ENCODE measurements at regions not wholly inside any gene's neighbourhood (a gene's known extent, or its start where the extent isn't known, plus 50 kb on each side); places are given as distances from the start of the nearest gene placed in this dataset.

DNA sequence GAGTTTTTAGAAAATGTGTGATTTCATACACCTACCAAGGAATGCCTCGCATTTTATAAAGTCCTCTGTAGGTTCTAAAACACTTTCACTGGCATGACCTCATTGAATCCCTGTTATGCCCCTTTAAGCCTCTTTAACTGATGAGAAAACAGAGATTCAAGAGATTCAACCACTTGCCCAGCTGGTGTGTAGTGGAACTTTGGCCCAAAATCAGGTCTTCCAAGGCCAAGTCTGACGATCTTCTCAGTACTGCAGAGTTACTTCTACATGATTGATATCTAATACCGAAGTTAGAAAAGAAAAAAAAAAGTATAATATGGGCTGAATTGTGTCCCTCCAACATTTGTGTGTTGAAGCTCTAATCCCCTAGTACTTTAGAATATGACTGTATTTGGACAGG lies 202.0 kb downstream of the WDR11 start:
- no peak overlapping the region for H3K4me3 Mint-ChIP-seq
- no peaks in the 10 kb centered on the region for H3K9me3 ChIP-seq (ENCODE audit: control insufficient read depth, low read length, poor library complexity, severe bottlenecking)
- no peaks in the 10 kb centered on the region for H3K4me1 Mint-ChIP-seq
- peaks cover 19% of the 10 kb centered on the region for H3K27me3 Mint-ChIP-seq
- no peak for ATAC-seq
- no peak overlapping the region for H3K27ac Mint-ChIP-seq
- H3K36me3 Mint-ChIP-seq (ENCODE audit: low read depth), result peaks cover 3% of the 10 kb centered on the region
- DNase-seq, result no peak

DNA sequence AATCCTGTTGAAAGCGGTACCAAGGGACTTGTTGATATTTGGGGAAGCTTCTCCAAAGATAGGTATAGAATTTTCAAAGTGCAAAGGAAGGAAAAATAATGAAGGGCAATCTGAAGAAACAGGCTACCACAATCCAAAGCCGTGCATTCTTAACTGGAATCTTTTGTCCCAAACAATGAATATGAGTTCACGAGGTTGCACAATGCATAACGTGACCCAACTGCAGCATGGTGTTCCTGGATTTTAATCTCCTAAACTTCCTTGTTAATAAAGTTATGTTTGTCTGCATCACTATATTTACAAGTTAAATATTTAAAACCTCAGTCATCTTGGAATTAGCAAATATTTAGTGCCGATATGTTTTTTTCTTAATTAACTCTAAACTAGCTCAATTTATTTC lies 203.7 kb downstream of the WDR11 start:
- H3K4me3 Mint-ChIP-seq, result no peak overlapping the region
- ATAC-seq, result no peak
- no peaks in the 10 kb centered on the region for H3K4me1 Mint-ChIP-seq
- H3K36me3 Mint-ChIP-seq (ENCODE audit: low read depth), result peaks cover 3% of the 10 kb centered on the region
- peaks cover 20% of the 10 kb centered on the region for H3K27me3 Mint-ChIP-seq
- no peak overlapping the region for H3K27ac Mint-ChIP-seq
- H3K9me3 ChIP-seq (ENCODE audit: control insufficient read depth, low read length, poor library complexity, severe bottlenecking), result no peaks in the 10 kb centered on the region
- no peak for DNase-seq

- Mint-ChIP-seq H3K27me3 (peaks cover 20% of the 10 kb centered on the region), H3K4me3 (no peak overlapping the region), H3K4me1 (no peaks in the 10 kb centered on the region), H3K27ac (no peak overlapping the region), H3K36me3 (ENCODE audit: low read depth) (peaks cover 3% of the 10 kb centered on the region)
- H3K9me3 ChIP-seq (ENCODE audit: control insufficient read depth, low read length, poor library complexity, severe bottlenecking), result no peaks in the 10 kb centered on the region
- DNase-seq (no peak), ATAC-seq (no peak)
These were observed 206.1 kb downstream of the WDR11 start for GRCh38 chr10:121057269-121057668.

DNA sequence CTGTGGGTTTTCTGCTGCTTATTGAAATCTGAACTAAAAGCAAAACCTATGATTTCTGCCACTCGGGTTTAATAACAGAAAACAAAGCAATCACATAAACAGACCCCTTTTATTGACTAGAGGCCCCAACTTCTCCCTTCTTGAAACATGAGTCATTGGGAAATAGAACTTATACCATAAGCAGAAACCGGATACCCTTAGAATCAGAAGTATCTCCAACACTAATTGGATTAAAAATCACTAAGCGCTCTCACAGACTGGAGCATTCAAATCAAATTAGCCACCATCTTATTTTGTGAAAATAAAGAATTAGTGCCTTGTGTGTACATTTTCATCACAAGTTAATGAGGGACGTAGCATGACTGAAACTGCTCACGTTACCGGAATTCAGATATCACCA lies 206.9 kb downstream of the WDR11 start:
- Mint-ChIP-seq H3K4me1 (no peaks in the 10 kb centered on the region), H3K4me3 (no peak overlapping the region), H3K27me3 (peaks cover 20% of the 10 kb centered on the region), H3K36me3 (ENCODE audit: low read depth) (peaks cover 3% of the 10 kb centered on the region), H3K27ac (no peak overlapping the region)
- no peak for DNase-seq
- H3K9me3 ChIP-seq (ENCODE audit: control insufficient read depth, low read length, poor library complexity, severe bottlenecking), result no peaks in the 10 kb centered on the region
- ATAC-seq, result no peak

GRCh38 chr10:121059351-121059750 lies 208.2 kb downstream of the WDR11 start:
- Mint-ChIP-seq H3K4me1 (no peaks in the 10 kb centered on the region), H3K27ac (no peak overlapping the region), H3K4me3 (no peak overlapping the region), H3K27me3 (peaks cover 20% of the 10 kb centered on the region), H3K36me3 (ENCODE audit: low read depth) (peaks cover 3% of the 10 kb centered on the region)
- ATAC-seq, result no peak
- H3K9me3 ChIP-seq (ENCODE audit: control insufficient read depth, low read length, poor library complexity, severe bottlenecking), result no peaks in the 10 kb centered on the region
- no peak for DNase-seq

- Mint-ChIP-seq H3K36me3 (ENCODE audit: low read depth) (no peaks in the 10 kb centered on the region), H3K4me1 (no peaks in the 10 kb centered on the region), H3K4me3 (no peak overlapping the region), H3K27me3 (peaks cover 9% of the 10 kb centered on the region), H3K27ac (no peak overlapping the region)
- DNase-seq (no peak), ATAC-seq (no peak)
- no peaks in the 10 kb centered on the region for H3K9me3 ChIP-seq (ENCODE audit: control insufficient read depth, low read length, poor library complexity, severe bottlenecking)
These were observed 211.0 kb downstream of the WDR11 start for GRCh38 chr10:121062115-121062514.

- DNase-seq, result no peak
- Mint-ChIP-seq H3K4me3 (no peak overlapping the region), H3K4me1 (no peaks in the 10 kb centered on the region)
These were observed 212.6 kb downstream of the WDR11 start for GRCh38 chr10:121063744-121064143.

GRCh38 chr10:121064491-121064890 lies 213.3 kb downstream of the WDR11 start:
- peaks cover 10% of the 10 kb centered on the region for H3K27me3 Mint-ChIP-seq
- peaks cover 2% of the 10 kb centered on the region for H3K36me3 Mint-ChIP-seq (ENCODE audit: low read depth)
- H3K27ac Mint-ChIP-seq, result no peak overlapping the region
- no peaks in the 10 kb centered on the region for H3K9me3 ChIP-seq (ENCODE audit: control insufficient read depth, low read length, poor library complexity, severe bottlenecking)
- no peaks in the 10 kb centered on the region for H3K4me1 Mint-ChIP-seq
- no peak for DNase-seq
- H3K4me3 Mint-ChIP-seq, result no peak overlapping the region
- no peak for ATAC-seq

More at GRCh38 chr10:121063744-121064143, 212.6 kb downstream of the WDR11 start:
- H3K27me3 Mint-ChIP-seq, result peaks cover 8% of the 10 kb centered on the region
- H3K36me3 Mint-ChIP-seq (ENCODE audit: low read depth), result peaks cover 2% of the 10 kb centered on the region
- no peak for ATAC-seq
- H3K27ac Mint-ChIP-seq, result no peak overlapping the region
- no peaks in the 10 kb centered on the region for H3K9me3 ChIP-seq (ENCODE audit: control insufficient read depth, low read length, poor library complexity, severe bottlenecking)

DNA sequence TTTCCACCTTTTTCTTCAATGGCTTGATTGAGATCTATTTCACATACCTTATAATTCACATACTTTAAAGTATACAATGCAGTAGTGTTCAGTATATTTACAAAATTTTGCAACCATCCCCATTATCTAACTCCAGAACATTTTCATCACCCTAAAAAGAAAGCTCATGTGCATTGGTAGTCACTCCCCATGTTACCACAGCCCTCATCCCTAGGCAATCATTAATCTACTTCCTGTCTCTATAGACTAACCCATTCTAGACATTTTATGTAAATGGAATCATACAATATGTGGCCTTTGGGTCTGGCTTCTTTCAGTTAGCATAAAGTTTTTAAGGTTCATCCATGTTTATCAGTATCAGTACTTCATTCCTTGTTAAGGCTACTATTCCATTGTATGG lies 214.2 kb downstream of the WDR11 start:
- H3K36me3 Mint-ChIP-seq (ENCODE audit: low read depth), result peaks cover 2% of the 10 kb centered on the region
- no peak overlapping the region for H3K4me3 Mint-ChIP-seq
- no peak for DNase-seq
- peaks cover 15% of the 10 kb centered on the region for H3K27me3 Mint-ChIP-seq
- no peaks in the 10 kb centered on the region for H3K9me3 ChIP-seq (ENCODE audit: control insufficient read depth, low read length, poor library complexity, severe bottlenecking)
- H3K27ac Mint-ChIP-seq, result no peak overlapping the region
- no peak for ATAC-seq
- H3K4me1 Mint-ChIP-seq, result no peaks in the 10 kb centered on the region

- DNase-seq, result no peak
- no peak for ATAC-seq
These were observed 218.1 kb downstream of the WDR11 start for GRCh38 chr10:121069061-121069850.

GRCh38 chr10:121070275-121071070 lies 219.3 kb downstream of the WDR11 start:
- H3K9me3 ChIP-seq (ENCODE audit: control insufficient read depth, low read length, poor library complexity, severe bottlenecking), result no peaks in the 10 kb centered on the region
- H3K4me1 Mint-ChIP-seq, result no peaks in the 10 kb centered on the region
- peaks cover 2% of the 10 kb centered on the region for H3K36me3 Mint-ChIP-seq (ENCODE audit: low read depth)
- no peak overlapping the region for H3K27ac Mint-ChIP-seq
- DNase-seq (no peak), ATAC-seq (no peak)
- H3K4me3 Mint-ChIP-seq, result no peak overlapping the region
- H3K27me3 Mint-ChIP-seq, result peaks cover 19% of the 10 kb centered on the region

More at GRCh38 chr10:121069061-121069850, 218.1 kb downstream of the WDR11 start:
- Mint-ChIP-seq H3K27ac (no peak overlapping the region), H3K27me3 (peaks cover 19% of the 10 kb centered on the region), H3K4me3 (no peak overlapping the region), H3K4me1 (no peaks in the 10 kb centered on the region), H3K36me3 (ENCODE audit: low read depth) (peaks cover 2% of the 10 kb centered on the region)
- H3K9me3 ChIP-seq (ENCODE audit: control insufficient read depth, low read length, poor library complexity, severe bottlenecking), result no peaks in the 10 kb centered on the region

DNA sequence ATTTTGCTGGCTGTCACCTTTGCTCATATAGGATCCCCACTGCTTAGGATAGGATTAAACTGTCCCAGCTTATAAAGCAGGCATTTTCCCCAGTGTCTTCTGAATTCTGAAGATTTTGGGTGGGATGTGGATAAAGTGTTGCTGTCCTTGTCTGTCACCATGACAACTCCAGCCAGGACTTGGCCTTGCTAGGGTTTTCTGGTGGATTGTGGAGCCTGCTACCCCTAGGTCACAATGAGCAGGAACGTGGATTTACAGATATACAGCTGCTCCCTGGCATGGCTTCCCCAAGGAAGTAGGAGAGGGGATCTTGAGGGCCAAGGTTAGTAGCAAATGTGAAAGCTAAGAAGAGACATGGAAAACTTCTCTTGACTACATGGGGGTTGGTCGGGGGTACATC lies 220.7 kb downstream of the WDR11 start:
- H3K9me3 ChIP-seq (ENCODE audit: control insufficient read depth, low read length, poor library complexity, severe bottlenecking), result no peaks in the 10 kb centered on the region
- Mint-ChIP-seq H3K27ac (no peak overlapping the region), H3K4me1 (no peaks in the 10 kb centered on the region), H3K36me3 (ENCODE audit: low read depth) (peaks cover 2% of the 10 kb centered on the region), H3K4me3 (no peak overlapping the region), H3K27me3 (peaks cover 19% of the 10 kb centered on the region)
- DNase-seq (no peak), ATAC-seq (no peak)

- ATAC-seq, result no peak
- no peaks in the 10 kb centered on the region for H3K9me3 ChIP-seq (ENCODE audit: control insufficient read depth, low read length, poor library complexity, severe bottlenecking)
- Mint-ChIP-seq H3K27me3 (peaks cover 20% of the 10 kb centered on the region), H3K4me1 (no peaks in the 10 kb centered on the region), H3K27ac (no peak overlapping the region), H3K36me3 (ENCODE audit: low read depth) (no peaks in the 10 kb centered on the region), H3K4me3 (no peak overlapping the region)
- DNase-seq, result no peak
These were observed 222.6 kb downstream of the WDR11 start for GRCh38 chr10:121073728-121074127.

All from T-helper 17 cell (primary cell).